ENCODE measurements at regions not wholly inside any gene's neighbourhood (a gene's known extent, or its start where the extent isn't known, plus 50 kb on each side); places are given as distances from the start of the nearest gene placed in this dataset.

DNA sequence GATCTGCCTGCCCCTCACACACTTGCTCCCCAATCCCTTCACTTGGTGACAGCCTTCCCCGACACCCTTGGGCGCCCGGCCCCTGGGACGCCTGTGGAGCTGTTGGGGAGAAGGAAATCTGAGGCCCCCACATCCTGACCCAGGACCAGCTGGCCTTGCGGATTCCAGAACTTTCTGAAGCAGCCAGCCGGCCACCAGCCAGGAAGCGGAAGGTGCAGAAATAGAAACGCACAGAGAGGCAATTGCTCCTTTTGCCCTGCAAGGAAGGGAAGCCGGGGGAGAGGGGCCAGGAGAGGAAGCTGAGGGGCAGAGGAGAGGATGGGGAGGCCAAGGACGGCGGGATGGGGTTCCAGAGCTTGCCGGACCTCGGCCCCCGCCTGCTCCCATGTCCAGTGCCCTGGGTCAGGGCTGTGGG lies 66.7 kb upstream of the LINC01488 start:
- DNase-seq (ENCODE audit: insufficient read length, low spot score) (no peak), FAIRE-seq (no peak)
- TF ChIP-seq POLR2A (IDR thresholded peaks at IDR 0.05; ENCODE audit: low read depth, low read length), result no peak

DNA sequence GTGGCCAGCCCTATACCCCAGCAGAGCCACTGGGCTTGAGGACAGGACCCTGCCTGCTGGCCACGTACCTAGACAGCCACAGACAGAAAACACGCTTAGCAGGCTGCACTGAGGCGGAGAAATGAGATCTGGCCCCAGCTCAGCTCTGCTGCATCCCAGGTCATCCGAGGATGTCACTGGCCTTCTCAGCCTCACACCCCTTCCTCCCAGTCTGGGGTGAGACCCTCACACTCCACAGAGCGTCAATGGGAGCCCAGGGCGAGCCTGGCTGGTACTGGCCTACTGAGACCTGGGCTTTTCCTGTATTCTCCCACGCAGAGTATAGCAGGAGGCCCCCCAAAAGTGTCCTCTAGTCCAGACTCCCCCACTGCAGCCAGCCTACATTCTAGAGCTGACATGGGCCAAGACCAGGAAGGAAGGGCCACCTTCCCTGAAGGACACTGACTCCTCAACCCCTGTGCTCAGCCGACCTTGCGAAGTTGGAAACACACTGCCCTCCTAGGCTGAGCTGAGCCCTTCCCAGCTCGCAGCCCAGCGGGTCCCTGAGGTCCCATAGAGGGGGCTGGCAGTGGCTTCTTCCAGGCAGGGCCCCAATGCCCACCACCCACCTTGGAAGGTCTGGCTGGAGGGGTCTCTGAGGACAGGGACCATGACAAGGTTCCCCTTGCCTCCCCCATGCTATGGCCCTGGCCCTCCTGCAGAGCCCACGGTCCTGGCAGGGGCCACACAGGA lies 65.9 kb upstream of the LINC01488 start:
- FAIRE-seq (no peak), DNase-seq (ENCODE audit: insufficient read length, low spot score) (no peak)
- TF ChIP-seq POLR2A (IDR thresholded peaks at IDR 0.05; ENCODE audit: low read depth, low read length), result no peak

DNA sequence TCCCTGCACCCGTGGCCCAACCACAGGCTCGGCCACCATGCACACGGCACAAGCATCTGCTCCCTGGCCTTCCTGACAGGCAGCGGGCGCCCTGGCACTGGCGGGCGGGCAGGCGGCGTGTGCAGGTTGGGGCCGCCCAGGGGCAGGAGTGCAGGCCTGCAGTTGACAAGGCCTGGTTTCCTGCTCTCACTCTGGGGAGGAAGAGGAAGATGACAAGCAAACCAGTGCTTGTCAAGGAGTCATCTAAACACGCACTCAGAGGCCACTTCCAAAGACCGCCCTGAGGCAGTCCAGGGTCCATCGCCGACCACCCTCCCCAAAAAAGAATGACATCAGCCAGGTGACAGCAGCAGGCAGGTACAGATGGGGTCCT lies 65.3 kb upstream of the LINC01488 start:
- no peak for TF ChIP-seq POLR2A (IDR thresholded peaks at IDR 0.05; ENCODE audit: low read depth, low read length)
- DNase-seq (ENCODE audit: insufficient read length, low spot score) (no peak), FAIRE-seq (no peak)

DNA sequence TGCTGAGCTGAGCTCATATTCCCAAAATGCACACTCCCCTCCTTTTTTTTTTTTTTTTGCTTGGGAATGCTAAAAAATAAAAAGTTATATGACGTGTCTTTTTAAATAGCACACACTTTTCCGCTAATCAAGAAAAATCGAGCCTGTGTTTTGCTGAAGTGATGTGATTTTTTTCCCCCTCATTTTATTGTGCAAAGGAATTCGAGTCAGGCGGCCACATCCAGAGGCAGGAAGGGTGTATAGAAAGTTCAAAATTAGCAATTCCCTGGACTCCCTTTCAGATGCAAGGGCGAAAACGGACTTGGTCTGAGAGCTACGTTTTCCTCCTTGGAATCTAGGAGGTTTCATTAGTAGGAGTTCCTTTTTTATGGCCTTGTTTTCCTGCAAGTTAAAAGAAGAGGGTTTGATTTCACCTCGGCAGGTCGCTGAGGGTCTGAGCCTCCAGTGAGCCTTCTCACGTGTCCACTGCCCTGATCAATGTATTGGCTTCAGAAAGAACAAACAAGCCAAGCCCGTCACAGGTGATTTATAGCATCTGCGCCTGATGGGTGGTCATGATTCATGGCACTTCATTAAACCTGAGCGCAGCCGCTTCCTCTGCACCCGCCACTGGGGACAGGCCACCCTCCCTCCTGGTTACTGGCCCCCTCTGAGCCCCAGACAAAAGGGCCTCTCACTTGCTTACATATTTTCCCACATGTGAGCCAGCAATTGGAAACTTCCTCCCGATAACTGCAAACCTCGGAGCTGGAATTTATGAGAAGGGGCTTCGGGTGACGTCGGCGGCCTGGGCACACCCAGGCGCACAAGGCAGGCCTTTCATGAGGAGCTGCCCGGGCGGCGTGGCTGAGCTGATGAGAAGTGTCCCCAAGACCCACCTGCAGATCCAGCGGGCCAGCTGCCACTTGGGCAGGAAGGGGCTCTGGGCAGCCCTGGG lies 64.4 kb upstream of the LINC01488 start:
- TF ChIP-seq POLR2A (IDR thresholded peaks at IDR 0.05; ENCODE audit: low read depth, low read length), result no peak
- FAIRE-seq (no peak), DNase-seq (ENCODE audit: insufficient read length, low spot score) (no peak)

DNA sequence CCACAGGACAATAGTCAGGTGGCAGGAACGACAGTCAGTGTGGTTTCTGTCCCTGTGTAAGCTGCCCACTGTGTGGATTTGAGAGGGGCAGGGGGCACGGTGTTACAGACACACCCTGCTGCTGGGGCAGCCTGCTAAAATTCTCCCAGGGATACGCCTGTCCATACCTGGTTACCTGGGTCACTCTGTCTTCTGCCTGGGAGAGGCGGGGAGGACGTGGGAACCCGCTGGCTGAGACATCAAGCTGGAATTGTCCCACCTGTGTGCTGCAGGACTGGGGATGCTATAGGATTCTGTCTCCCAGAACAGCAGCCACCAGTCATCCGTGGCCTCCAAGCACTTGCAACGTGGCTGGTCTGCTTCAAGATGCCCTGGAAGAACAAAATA lies 63.8 kb upstream of the LINC01488 start:
- TF ChIP-seq POLR2A (IDR thresholded peaks at IDR 0.05; ENCODE audit: low read depth, low read length), result no peak
- FAIRE-seq (no peak), DNase-seq (ENCODE audit: insufficient read length, low spot score) (no peak)

DNA sequence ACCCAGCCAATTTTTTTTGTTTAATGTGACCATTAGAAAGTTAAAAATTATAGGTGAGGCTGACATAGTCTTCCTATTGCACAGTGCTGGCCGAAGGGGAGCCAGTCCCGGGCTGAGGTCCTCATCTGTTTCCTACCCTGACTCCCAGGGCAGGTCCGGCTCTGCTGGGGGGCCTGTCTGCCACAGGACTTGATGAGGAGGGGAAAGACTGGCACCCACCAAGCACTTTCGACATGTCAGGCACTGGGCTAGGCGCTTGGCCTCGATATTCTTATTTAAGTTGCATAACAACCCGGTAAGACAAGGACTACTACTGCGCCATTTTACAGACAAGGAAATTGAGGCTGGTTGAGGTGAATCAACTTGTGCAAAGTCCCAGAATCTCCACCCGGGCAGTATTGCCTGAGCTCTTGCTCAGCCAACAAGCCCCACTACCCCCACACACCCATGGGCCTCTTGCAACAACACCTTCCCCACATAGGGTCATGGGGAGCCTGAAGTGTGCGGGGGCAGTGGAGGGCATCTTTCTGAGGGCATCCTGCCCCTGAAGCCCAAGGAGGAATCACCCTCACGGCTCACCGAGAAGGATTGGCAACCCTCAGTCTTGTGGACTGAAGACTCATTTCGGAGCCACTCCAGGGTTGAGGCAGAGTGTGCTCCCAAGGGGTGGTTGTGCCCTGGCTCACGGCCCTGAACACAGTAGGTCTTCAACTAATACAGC lies 62.7 kb upstream of the LINC01488 start:
- TF ChIP-seq POLR2A (IDR thresholded peaks at IDR 0.05; ENCODE audit: low read depth, low read length), result no peak
- no peak for DNase-seq (ENCODE audit: insufficient read length, low spot score)
- FAIRE-seq, result no peak

DNA sequence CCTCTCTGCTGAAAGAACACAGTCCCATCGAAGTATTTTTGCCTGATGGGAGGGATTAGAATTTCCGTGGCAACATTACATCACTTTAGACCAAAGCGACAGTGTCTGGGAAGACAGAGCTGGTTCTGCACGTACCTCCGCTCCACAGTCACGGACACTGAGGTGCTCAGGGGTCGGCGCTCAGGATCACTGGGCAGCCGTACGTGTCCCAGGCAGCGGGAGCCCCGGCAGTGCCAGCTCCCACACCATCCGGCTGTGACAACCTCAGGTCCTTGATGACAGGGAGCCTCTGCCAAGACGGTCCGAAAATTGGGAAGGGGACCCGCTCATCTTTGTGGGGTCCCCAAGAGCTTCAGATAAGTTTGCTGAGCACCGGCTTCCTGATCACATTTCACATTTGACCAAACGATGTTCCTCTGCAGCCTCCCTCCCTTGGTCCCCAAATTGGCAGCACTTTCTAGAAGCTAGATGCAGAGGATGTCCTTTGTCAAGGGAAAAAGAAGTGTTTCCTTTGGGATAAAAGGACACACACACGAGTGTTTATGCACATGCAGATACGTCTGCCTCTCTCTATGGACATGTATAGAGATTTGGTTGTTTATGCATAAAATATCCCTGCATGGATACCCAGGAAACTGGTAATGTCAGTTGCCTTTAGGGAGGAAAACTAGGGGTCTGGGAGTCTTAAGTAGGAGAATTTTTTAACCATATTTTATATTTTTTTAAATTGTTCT lies 61.6 kb upstream of the LINC01488 start:
- FAIRE-seq (no peak), DNase-seq (ENCODE audit: insufficient read length, low spot score) (no peak)
- TF ChIP-seq POLR2A (IDR thresholded peaks at IDR 0.05; ENCODE audit: low read depth, low read length), result no peak

DNA sequence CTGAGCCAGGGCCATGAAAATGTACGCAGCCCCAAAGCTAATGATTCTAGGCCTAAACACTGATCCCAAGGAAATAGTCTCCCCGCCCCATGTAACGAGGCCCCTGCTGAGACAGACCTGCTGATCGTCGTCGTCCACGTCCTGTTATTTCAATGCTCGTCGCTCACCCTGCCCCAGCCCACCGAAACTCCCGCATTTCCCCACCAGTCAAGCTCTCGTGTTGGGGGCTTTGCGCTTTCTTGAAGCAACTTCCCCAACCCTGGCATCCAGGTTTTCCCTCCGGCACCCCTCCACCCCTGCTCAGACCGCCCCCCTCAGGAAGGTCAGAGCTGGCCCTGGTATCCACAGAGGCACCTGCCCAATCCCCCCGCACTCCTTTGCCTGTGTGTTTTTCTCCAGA lies 58.8 kb upstream of the LINC01488 start:
- DNase-seq (ENCODE audit: insufficient read length, low spot score) (no peak), FAIRE-seq (no peak)
- no peak for TF ChIP-seq POLR2A (IDR thresholded peaks at IDR 0.05; ENCODE audit: low read depth, low read length)

DNA sequence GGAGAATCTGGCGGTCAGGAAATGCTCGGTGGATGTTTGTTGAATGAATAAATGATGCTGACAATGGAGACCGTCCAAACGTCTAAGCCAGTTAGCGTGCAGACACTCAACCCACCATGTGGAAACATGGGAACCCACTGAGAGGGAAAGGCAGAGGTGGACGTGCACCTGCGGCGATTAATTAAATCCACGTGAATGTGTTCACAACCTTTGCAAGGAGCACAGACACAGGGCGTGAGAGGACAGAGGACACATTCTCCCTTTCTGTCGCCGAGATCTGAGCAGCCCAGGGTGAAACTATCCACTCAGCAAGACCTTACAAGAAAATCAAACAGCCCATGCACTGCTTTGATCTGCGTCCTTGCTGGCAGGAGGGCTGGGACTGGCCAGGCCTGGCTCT lies 58.3 kb upstream of the LINC01488 start:
- TF ChIP-seq POLR2A (IDR thresholded peaks at IDR 0.05; ENCODE audit: low read depth, low read length), result no peak
- FAIRE-seq (no peak), DNase-seq (ENCODE audit: insufficient read length, low spot score) (no peak)

DNA sequence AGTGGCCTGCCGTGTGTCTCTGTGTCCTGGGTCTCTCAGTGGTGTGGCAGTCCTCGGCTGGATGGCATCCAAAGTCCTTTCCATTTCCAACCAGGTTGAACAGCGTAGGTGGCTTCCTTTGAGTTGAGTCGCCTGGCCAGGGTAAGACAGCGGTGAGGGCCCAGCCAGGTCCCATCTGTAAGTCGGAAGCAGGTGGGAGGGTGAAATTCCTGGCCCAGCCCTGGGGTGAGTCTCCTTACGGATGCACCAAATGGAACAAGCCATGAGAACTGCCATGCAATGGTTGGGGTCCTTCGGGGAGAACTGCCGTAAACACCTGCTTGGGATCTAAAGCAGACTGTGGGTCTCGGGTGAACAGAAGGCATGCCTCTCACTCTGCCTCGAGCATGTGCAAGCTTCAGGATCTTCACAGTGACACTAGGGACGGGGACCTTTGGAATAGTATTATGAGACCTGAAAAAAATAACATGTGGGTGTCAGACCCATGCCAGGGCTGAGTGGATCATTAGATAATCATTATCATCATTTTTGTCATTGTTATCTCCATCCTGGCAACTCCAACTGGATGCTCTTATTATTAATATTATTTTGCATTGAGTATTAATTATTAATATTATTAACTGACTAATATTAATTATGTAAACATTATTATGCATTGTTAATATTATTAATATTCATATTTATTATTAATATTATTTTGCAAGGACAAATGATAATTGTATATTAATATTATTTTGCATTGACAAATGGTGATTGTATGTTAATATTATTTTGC lies 57.7 kb upstream of the LINC01488 start:
- DNase-seq (ENCODE audit: insufficient read length, low spot score) (no peak), FAIRE-seq (no peak)
- TF ChIP-seq POLR2A (IDR thresholded peaks at IDR 0.05; ENCODE audit: low read depth, low read length), result no peak

DNA sequence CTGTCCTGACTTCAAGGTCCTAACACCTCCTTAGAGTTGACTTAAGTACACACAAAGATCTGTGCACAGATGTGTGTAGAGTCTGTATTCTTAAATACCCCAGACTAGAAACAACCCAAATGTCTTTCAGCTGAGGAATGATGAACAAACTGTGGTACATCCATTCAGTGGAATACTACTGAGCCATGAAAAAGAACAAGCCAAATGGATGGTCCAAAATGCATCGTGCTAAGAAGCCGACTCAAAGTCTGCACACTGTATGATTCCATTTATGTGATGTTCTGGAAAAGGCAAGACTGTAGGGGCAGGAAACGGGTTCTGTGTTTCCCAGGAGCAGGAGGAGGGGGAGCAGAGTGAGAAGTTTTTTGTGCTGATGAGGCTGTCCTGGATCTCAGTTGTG lies 56.7 kb upstream of the LINC01488 start:
- no peak for DNase-seq (ENCODE audit: insufficient read length, low spot score)
- TF ChIP-seq POLR2A (IDR thresholded peaks at IDR 0.05; ENCODE audit: low read depth, low read length), result no peak
- FAIRE-seq, result no peak

DNA sequence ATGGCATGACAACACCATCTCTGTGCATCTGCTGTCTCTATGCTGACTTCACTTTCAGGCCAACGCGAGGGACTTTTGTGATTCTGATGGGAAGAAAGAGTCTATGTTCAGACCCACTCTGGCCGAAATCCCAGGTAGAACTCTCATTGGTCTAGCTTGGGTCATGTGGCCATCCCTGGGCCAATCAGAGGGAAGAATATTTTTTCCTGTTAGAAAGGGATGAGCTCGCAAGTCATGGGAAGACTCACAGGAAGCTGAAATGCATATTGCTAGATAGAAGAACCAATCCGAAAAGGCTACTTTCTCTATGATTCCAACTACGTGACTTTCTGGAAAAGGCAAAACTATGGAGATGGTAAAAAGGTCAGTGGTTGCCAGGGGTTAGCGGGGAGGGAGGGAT lies 56.0 kb upstream of the LINC01488 start:
- DNase-seq (ENCODE audit: insufficient read length, low spot score) (no peak), FAIRE-seq (no peak)
- no peak for TF ChIP-seq POLR2A (IDR thresholded peaks at IDR 0.05; ENCODE audit: low read depth, low read length)
